ENCODE measurements at regions not wholly inside any gene's neighbourhood (a gene's known extent, or its start where the extent isn't known, plus 50 kb on each side); places are given as distances from the start of the nearest gene placed in this dataset.

DNA sequence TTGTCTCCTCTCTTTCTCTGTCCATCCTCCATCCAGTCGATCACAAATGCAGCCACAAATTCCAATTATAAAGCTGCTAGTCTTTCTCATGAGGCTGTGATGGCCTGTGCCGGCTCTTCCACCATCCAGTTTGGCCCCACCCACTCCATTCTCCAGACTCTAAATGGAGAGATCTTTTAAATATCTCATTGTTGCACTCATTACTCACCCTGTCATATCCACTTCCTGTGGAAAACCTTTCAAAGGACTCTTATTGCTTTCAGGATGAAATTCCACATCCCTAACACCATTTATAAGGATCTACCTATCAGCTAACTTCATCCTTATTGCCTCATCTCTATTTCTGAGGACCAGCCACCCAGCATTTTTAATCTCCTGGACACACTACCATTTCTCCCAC lies 70.6 kb downstream of the NRN1 start:
- Histone ChIP-seq H3K9me3 (ENCODE audit: low read length) (no peaks in the 10 kb centered on the region), H3K9me2 (ENCODE audit: low read depth, low read length) (no peaks in the 10 kb centered on the region), H3K27ac (ENCODE audit: low read depth, low read length, poor library complexity, severe bottlenecking) (no peak overlapping the region), H3K79me2 (ENCODE audit: insufficient read depth, low read length) (no peaks in the 10 kb centered on the region), H3F3A (ENCODE audit: insufficient read depth, low read length) (no peaks in the 10 kb centered on the region), H3K4me3 (ENCODE audit: low read depth, low read length, poor library complexity, severe bottlenecking) (no peak overlapping the region), H2AFZ (ENCODE audit: low read length) (no peak overlapping the region), H3K36me3 (ENCODE audit: insufficient read depth, low read length) (no peaks in the 10 kb centered on the region), H3K9ac (ENCODE audit: low read length) (no peak overlapping the region), H4K20me1 (ENCODE audit: insufficient read depth, low read length) (no peaks in the 10 kb centered on the region), H3K4me1 (ENCODE audit: insufficient read depth, low read length, severe bottlenecking) (no peaks in the 10 kb centered on the region), H3K4me2 (ENCODE audit: low read length) (no peak overlapping the region), H3K27me3 (ENCODE audit: insufficient read depth, low read length) (no peaks in the 10 kb centered on the region)
- TF ChIP-seq EZH2 (IDR thresholded peaks at IDR 0.05; ENCODE audit: borderline replicate concordance, low read length) = no peak
- TF ChIP-seq CTCF (IDR thresholded peaks at IDR 0.05; ENCODE audit: low read length) = no peak

DNA sequence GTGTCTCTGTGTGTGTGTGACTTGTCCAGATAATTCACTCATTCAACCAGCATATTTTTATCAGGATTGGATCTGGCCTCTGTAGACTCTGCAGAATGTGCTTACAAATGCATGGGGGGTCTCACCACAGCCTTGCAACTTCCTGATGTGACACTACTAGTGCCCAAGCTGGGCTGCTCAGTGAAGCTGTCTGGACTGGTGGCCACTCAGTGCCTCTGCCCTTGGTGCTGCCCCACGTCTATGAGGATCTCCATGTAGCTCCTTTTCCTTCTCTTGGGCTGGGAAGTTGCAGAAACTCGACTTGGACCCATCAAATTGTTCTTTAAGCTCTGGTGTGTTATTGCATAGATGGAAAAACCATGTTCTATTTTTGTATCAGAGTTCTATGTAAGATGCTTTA lies 75.8 kb downstream of the NRN1 start:
- H4K20me1 ChIP-seq (ENCODE audit: insufficient read depth, low read length) = no peaks in the 10 kb centered on the region

DNA sequence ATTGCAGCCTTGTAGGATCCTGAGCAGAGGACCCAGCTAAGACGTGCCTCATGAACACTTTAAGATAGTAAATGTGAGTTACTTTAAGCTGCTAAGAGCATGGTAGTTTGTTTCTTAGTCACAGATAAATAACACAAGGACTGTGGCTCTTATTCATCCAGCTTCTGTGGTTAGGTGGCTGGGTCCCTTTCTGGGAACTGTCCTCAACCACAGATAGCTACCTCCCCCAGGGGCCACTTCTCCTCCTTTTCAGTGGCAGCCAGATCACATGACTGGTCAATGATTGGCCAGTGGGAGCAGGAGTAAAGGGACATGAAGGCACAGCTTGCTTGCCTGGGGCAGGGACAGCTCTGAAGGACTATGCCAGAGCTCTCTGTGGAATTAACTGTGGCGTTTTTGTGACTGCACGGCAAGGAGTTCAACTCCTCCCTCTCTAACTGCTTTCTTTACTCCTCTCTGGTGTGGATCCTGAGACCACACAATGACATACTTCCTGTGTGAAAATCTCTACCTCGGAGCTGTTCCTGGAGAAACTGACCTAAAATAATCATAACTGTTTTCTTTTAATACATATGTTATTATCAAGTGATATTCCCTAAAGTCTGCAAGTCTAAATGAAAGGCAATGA lies 76.5 kb downstream of the NRN1 start:
- Histone ChIP-seq H3K9me3 (ENCODE audit: low read length) (no peaks in the 10 kb centered on the region), H3K27me3 (ENCODE audit: insufficient read depth, low read length) (no peaks in the 10 kb centered on the region; the same call in 1 of the 2 replicates), H3K79me2 (ENCODE audit: insufficient read depth, low read length) (no peaks in the 10 kb centered on the region), H3K4me3 (ENCODE audit: low read depth, low read length, poor library complexity, severe bottlenecking) (no peak overlapping the region), H3K4me2 (ENCODE audit: low read length) (no peak overlapping the region), H3K27ac (ENCODE audit: low read depth, low read length, poor library complexity, severe bottlenecking) (no peak overlapping the region), H3K4me1 (ENCODE audit: insufficient read depth, low read length, severe bottlenecking) (no peaks in the 10 kb centered on the region), H4K20me1 (ENCODE audit: insufficient read depth, low read length) (no peaks in the 10 kb centered on the region), H3K9me2 (ENCODE audit: low read depth, low read length) (no peaks in the 10 kb centered on the region), H3K9ac (ENCODE audit: low read length) (no peak overlapping the region), H3F3A (ENCODE audit: insufficient read depth, low read length) (no peaks in the 10 kb centered on the region), H3K36me3 (ENCODE audit: insufficient read depth, low read length) (no peaks in the 10 kb centered on the region; the same call in 1 of the 2 replicates), H2AFZ (ENCODE audit: low read length) (no peak overlapping the region)
- TF ChIP-seq CTCF (IDR thresholded peaks at IDR 0.05; ENCODE audit: low read length) = no peak
- no peak for TF ChIP-seq EZH2 (IDR thresholded peaks at IDR 0.05; ENCODE audit: borderline replicate concordance, low read length)

More for the DNA sequence above, 75.8 kb downstream of the NRN1 start:
- H3K4me2 ChIP-seq (ENCODE audit: low read length) = no peak overlapping the region
- H3K27ac ChIP-seq (ENCODE audit: low read depth, low read length, poor library complexity, severe bottlenecking) = no peak overlapping the region
- H3K4me1 ChIP-seq (ENCODE audit: insufficient read depth, low read length, severe bottlenecking) = no peaks in the 10 kb centered on the region
- no peak overlapping the region for H2AFZ ChIP-seq (ENCODE audit: low read length)
- no peak overlapping the region for H3K9ac ChIP-seq (ENCODE audit: low read length)
- H3K9me2 ChIP-seq (ENCODE audit: low read depth, low read length) = no peaks in the 10 kb centered on the region
- H3K27me3 ChIP-seq (ENCODE audit: insufficient read depth, low read length) = no peaks in the 10 kb centered on the region; the same call in 1 of the 2 replicates
- H3K36me3 ChIP-seq (ENCODE audit: insufficient read depth, low read length) = no peaks in the 10 kb centered on the region; the same call in 1 of the 2 replicates
- H3K9me3 ChIP-seq (ENCODE audit: low read length) = no peaks in the 10 kb centered on the region
- no peak overlapping the region for H3K4me3 ChIP-seq (ENCODE audit: low read depth, low read length, poor library complexity, severe bottlenecking)
- no peak for TF ChIP-seq CTCF (IDR thresholded peaks at IDR 0.05; ENCODE audit: low read length)
- TF ChIP-seq EZH2 (IDR thresholded peaks at IDR 0.05; ENCODE audit: borderline replicate concordance, low read length) = no peak
- H3K79me2 ChIP-seq (ENCODE audit: insufficient read depth, low read length) = no peaks in the 10 kb centered on the region
- no peaks in the 10 kb centered on the region for H3F3A ChIP-seq (ENCODE audit: insufficient read depth, low read length)

All from OCI-LY1 (cell line).